Stimulated activated CD4-positive, alpha-beta T cell treated with anti-CD3 and anti-CD28 coated beads, Interleukin-15, amount 100 ng/mL, for 48 hours (primary cell): ENCODE measurements at regions not wholly inside any gene's neighbourhood (a gene's known extent, or its start where the extent isn't known, plus 50 kb on each side); places are given as distances from the start of the nearest gene placed in this dataset.
"Not testable (repeated sequence)": the region's sequence is repeated elsewhere in the genome, so short reads cannot be mapped to it uniquely, and the experiment has no call there.

Experiments
- DNase-seq, 2 donors: peaks; one replicate each; pipeline ENCODE4 v3.0.0-alpha.2; 2020; ENCODE audit warnings: low read depth in 2 of 2

DNA sequence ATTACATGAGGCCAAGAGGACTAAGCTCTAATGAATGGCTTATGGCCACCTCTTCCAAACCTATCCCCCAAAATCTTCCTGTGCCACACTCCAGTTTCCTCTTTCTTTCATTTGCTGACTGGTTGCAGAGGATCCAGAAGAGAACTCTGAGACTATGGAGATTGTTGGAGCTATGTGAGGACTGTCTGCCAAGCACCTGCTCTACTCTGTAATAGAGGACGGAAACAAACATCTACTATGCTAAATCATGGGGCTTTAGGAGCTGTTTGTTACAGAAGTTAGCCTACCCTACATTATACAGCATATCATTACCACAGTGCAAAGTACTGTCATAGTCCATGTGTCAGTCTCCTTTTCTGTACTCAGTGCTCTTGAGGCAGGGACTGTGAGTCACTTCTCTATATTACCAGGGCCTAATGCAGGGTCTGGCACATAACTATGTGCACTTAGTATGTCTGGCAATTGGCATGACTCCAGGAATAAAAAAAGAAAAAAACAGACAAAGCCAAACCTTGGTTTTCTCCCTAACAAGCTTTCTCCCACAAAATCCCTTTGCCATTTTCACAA lies 95.1 kb downstream of the RPAP3 start:
- DNase-seq: no peak

DNA sequence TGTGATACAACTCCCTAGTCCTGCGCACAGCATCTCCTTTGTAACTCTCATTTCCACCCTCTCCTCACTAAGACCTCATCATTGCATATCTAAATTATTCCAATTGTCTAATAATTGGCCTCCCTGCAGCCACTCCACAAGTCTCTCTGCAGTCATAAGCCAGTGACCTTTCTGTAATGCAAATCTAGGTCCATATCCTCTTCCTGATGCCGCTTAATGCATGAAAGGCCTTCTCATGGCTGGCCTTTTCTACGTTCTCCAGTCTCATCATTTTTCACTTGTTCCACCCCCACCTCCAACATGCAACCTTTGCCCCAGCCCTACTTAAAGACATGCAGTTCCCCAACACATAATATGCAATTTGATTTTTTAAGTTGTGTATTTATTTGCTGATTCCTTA lies 96.0 kb downstream of the RPAP3 start:
- DNase-seq: no peak

DNA sequence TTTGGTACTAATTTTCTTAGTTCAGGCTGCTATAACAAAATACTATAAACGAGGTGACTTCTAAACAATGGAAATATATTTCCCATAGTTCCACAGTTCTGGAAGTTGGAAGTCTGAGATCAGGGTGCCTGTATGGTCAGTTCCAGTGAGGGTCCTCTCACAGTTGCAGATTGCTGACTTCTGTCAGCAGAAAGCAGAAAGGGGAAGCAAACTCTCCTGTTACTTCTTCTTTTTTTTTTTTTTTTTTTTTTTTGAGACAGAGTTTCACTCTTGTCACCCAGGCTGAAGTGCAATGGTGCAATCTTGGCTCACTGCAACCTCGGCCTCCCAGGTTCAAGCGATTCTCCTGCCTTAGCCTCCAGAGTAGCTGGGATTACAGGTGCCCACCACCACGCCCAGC lies 97.2 kb downstream of the RPAP3 start:
- DNase-seq: not testable (repeated sequence)

DNA sequence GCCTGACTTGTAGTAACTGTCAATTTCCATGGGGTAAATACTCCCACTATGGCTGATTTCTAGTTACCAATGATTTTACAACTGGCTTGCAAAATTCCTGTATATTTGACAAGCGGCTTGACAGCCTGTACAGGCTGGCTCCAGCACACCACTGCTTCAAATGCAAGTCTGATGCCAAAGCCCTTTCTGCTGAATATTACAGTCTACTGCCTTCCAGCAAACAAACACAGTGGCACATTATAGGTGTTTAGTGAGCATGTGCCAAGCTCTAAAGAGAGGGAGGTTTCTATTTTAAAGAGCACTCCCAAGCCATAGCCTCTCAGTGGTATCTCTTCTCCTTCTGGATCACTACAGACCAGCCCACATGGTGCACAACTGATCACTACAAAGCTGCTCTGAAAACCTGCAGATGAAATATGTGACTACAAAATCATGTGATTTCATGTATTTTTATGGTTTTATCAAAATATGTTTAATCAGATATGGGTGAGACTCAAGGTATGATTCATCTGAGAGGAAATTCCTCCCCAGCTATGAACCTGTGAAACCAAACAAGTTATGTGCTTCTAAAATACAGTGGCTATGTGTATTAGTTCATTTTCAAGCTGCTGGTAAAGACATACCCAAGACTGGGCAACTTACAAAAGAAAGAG lies 101.5 kb downstream of the RPAP3 start:
- DNase-seq: no peak

DNA sequence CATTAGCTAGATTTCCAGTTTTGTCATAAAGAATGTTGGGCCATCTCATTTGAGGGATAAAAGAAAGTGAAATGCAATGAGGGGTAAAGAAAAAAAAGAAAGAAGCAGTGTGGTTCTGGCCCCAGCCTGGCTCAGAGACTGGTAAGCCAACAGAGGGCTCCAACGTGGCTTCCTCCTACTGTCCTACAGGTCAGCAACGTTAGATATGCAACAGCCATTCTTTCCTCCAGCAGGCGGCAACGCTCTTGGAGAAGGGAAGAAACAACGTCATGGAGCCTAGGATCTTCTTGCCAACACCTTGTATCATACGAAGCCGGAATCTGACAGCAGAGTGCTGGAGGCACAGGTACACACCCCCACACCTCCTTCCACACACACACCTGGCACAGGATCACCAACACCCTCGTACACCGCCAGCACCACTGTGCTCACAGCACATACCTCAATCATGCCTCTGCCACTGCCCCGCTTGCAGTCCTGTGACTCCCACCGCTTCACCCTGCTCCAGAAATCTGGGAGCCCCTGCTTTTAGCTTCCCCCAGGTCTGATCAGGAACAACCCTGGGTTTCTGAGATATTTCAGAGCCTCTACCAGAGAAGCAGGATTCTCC lies 102.8 kb downstream of the RPAP3 start:
- no peak for DNase-seq

DNA sequence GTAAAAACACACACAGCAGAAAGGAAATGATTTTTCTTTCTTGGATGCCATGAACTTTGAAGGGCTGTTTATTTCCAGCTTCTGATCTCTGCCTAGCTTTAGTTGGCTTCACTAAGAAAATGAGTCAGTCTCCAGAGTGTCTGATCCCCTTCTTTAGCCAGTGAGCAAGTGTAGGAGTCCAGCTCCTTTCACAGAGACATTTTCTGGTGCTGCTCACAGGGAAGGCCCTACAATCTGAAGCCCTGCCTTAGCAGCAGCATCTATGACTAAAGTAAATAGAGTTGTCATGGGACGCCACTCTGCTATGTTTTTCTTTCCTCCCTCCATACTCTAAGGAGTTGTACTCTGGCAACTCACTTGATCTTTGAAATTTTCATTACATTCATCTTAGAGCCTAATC lies 103.5 kb downstream of the RPAP3 start:
- DNase-seq: no peak

DNA sequence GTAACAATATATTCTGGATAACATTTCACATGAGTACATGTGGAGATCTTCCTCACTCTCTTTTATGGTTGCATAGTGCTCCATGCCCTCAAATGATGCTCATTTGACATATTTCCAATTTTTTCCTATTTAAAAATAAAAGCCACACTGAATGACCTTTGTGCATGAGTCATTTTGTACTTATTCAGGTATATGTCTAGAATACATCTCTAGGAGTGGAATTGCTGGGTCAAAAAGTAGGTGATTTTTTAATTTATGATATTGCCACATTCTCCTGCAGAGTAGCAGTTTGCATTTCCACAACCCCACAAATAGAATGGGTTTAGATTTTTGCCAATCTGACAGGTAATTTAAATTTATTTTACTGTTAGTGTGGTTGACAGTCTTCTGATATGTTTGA lies 104.8 kb downstream of the RPAP3 start:
- no peak for DNase-seq

DNA sequence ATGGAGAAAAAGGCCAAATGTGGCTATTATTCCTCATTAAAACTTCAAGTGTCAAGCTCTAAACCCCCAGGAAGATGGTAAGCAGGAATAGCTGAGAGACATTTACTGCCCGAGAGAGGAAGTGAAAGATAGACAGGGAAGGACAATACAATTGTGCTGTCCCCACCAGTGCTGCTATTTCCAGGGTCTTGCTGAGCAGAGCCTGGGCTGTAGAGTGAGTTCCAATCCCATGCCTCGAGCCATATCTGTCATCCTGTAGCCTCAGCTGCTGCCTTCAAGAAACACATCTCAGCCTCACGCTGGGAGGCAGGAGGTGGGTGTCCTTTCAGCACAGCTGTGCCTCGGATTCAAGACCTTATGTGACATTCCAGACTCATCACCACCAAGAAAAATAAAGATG lies 114.0 kb downstream of the RPAP3 start:
- DNase-seq: no peak

DNA sequence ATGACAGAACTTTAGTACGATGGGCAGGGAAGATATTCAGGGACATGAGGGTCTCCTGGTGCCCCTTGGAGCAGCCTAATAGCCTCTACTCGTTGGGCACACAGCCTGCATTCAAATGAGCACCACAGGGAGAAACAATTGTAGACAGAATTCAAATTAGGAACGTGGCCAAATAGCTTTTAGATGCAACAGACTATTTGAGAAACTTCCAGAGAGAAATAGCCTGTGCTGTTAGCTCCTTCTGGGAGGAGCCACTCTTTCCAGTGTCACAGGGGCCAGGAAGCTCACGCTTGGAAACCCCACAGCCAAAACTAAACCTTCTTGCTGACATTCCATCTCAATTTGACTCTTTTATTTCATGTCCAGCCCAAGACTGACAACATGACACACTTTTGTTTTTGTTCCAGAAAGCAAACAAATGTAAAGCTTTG lies 114.5 kb downstream of the RPAP3 start:
- DNase-seq: no peak

DNA sequence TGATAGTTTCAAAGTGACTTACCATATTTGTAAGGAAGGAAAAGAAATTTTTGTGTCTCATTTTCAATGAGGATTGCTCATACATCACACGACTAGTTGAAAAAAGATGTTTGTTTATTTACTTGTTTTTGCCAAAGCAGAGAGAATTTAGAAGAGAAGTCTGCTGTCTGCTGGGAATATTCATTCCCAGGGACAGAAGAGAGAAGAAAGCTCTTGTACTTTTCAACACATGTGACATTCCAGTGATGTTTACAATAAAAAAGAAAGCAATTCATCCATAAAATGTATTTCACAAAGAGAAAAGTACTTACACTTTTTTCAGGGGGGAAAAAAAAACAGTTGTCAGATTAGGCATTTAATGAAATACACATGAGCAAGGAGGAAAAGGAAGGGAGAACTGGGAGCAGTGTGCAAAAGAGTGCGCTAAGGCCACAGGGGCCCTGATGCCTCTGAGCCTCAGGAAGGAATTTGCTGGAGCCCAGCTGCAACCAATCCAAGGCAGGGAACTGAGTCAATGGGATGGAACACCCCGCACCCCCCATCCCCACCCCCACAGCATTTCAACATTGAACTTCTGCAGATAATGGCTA lies 115.0 kb downstream of the RPAP3 start:
- DNase-seq: no peak

DNA sequence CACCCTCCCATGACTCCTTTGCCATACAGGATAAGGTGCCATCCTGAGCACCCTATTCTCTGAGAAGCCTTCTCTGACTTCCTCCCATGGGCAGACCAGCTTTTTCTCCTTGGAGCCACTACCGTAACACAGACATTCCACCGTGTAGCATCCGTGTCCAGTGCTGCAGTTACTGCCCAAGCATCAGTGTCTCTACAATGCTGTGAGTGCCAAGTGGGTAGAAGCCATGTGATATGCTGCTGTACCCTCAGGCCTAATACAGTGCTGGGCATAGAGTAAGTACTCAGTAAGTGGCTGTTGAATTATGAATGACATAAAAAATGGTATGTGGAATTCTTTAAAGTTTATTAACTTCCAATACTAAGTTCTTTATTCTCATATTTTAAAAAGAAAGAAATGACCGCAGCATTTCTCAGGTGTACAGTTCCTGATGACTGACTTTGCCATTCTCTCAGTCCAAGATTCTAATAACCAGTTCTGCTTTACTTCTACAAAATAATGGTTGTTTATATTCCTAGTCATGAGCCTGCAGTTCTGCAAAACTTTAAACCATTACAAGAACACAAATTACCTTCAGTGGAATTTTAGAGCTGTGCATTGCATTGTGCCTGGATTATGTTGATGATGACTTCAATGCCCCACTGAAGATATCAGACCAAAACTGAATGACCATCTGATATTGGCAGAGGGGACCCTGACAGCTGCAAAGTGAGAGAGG lies 118.7 kb downstream of the RPAP3 start:
- DNase-seq: no peak

DNA sequence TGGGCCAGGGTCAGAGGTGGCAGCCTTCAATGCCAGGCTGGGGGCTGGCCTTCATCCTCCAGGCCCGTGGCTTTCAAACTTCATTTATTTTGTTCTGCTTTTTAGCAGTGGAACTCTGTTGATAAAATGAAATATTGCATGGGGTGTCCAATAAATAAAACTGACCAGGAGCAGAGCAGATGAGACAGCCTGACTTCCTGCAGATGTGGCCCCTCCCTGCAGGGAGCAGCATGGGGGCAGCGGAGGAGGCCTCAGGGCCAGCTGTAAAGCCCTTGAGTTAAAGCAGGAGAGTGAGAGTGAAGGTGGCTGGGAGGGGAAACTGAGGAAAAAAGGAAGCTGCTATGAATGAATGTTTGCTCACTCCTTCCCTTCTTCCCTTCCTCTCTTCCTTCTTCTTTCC lies 120.3 kb downstream of the RPAP3 start:
- no peak for DNase-seq

DNA sequence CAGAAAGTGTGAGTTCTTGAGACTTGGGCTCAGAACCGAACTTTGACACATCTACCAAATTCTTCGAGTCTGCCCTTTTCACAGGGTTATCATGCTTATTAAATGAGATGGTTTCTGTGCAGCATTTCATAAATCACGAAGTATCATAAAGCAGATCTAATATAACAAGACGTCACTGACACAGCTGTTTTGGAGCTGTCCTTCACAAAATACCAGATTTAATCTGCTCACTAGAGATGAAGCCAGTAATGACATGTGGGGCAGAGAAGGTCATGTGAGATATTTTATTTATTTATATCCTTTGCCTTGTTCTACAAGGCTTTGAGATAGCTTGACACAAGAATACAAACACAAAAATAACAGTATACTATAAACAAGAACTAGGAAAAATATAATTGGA lies 127.0 kb downstream of the RPAP3 start:
- DNase-seq: no peak

DNA sequence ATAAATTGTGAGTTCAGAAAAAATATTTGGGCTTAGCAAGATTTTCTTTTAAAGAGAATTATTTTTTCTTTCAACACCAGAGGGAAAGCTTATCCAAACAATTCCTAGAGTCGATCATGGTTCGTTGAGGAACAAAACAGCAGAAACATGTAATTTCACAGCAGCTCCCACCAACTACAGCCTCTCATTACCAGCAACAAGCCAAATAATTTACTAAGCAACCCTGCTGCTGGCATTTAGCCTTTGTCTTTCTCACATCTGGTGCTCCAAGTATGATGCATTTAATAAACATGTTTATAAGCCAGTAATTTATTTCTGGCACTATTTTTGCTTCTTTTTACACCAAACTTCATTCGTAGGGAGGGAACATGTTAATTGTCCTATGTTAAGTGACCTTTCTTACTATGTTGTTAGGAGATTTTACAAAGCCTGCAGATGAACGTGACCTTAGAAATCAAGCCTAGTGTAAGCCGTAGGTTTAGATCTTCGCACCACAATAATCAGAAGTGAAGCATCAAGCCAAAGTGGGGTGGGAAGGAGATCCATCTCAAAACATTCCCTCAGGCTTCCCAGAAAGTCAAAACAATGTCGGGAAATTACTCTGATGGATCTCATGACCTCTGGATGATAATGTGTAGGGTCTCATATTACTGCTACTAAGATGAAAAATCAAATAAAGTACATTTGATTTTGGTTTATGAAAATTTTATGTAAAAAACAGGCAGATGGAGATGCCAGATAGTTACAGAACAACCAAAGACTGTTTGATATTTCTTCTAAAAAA lies 128.4 kb downstream of the RPAP3 start:
- DNase-seq: no peak

DNA sequence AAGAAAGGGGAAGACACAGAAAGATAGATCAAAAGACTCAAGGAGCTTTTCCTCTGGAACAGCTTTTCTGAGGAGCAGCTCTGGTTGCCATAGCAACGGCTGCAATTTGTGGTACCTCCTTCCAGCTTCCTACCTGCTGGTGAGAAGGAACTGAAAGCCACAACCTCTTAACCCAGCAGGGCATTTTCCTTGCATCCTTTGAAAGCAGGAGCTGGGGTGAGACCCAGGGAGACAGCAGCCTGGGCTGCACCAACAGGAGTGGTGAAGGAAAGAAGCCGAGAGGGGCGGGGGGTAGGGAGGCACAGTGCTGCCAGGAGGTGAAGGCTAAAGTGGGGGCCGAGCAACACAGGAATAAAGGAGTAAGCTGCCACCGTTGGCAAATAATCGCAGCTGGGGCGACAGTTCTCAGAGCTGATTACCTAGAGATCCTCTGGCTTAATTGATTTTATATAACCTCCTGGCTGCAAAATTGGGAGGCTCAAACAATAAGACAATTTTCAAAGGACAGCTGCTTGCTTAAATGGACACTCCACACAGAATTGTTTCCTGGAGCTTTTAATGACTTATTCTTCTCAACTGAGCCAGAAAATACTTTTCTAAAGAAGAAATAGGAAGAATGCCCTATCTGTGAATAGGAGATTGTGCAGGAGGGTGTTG lies 129.4 kb downstream of the RPAP3 start:
- no peak for DNase-seq

DNA sequence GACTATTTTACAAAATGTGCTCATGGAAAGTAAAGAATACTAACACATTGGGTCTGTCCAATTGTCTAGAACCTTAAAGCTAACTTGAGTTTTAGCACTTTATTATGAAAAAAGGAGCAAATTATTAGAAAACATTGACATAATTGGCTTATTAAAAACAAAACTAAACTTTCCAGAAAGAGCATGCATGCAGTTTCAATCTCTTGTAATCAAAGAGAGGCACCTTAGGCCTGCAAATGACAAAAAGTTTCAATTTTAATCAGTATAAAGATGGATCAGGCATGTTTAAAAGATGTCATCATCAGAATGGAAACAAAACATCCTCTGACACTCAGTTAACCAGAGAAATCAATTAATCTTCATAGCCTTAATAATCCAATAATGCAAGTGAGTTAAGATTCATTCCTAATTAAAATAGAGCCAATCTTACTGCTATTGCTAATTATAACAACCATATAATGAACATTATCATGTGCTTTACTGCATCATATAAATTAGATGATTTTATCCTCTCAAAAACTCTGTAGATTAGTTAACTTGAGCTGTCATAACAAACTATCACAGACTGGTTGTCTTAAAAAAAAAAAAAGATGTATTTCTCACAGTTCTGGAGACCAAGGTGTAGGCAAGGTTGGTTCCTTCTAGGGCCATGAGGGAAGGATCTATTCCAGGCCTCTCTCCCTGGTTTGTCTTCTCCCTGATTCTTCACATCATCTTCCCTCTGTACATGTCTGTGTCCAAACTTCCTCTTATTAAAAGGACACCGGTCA lies 131.4 kb downstream of the RPAP3 start:
- no peak for DNase-seq

DNA sequence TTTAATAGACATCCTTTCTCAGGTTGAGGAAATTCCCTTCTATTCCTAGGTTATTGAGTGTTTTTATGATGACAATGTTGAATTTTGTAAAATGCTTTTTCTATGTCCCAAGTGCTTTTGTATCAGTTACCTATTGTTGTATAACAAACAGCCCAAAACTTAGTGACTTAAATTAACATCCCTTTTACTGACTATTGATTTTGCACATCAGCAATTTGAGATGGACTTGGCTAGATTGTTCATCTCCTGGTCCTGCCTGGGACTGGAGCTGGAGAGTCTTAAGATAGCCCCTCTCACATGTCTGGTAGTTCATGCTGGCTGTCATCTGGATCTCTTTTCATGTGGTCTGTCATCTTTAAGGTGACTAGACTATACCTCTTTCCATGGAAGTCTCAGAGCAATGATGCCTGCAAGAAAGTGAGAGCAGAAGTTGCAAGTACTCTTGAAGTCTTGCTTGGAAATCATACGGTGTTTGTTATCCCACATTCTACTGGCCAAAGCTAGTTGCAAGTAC lies 132.6 kb downstream of the RPAP3 start:
- DNase-seq: no peak

DNA sequence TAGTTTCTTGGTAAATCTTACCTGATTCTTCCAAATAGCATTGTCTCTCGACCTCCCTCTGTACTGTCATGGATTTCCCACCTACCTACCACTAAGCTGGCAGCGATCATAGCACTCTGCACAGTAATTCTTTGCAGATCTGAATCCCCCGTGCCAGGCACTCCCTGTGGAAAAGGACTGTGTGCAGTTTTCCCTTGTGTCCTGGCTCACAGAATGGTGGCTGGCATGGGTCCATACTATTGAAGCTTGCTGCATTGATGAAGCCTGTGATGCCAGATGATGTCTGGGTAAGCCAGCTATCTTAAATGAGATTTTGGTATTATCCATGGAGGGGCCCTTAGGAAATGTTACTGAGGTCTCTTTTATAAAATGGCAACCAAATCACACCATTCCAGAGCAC lies 135.7 kb downstream of the RPAP3 start:
- no peak for DNase-seq

DNA sequence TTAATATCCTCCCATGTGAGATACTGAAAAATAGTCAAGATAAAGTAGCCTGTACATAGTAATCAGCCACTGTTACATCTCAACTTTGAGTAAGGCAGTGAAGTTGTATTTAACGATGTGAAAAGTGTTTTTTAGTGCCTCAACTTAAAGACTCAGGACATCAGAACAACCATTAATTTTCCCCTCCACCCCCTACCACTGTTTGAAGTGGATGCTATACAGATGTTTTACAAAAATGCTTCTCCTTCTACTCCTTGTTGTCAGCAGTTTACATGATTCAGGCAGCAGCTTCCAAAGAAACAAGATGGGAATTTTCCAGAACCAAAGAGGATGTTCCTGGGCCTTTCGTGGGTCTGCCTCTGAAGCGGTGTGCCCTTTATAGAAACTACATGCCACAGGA lies 143.6 kb downstream of the RPAP3 start:
- DNase-seq: no peak

DNA sequence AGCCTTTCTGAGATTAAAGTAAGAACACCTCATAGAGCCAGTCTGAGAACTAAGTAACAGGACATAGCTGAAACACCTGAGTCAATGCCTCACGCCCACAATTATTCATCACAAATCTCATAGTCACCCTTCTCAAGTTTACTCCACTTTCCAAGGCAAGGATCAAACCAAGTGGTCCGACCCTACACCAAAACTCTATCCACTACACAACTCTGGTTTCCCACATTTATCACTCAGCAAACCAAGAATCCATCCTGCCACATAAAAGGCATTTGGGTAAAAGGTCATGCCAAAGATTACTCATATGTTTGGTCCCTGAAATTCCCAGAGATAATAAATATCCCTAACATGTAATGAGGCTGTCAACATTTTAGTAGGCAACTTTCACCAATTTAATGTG lies 144.1 kb downstream of the RPAP3 start:
- no peak for DNase-seq
